SK-N-MC (cell line): ENCODE measurements at regions not wholly inside any gene's neighbourhood (a gene's known extent, or its start where the extent isn't known, plus 50 kb on each side); places are given as distances from the start of the nearest gene placed in this dataset.

Experiments
- EZH2 ChIP-seq: fragments of 200-600 bp; sonication (generic); IDR thresholded peaks from one replicate; pipeline ENCODE4 v1.6.1; 2017; ENCODE audit warnings: antibody characterized with exemption
- POLR2AphosphoS5 ChIP-seq: IDR thresholded peaks from 2 replicates; pipeline ENCODE4 v1.6.1; 2012; ENCODE audit warnings: mild to moderate bottlenecking, low read depth, low read length, borderline replicate concordance

- TF ChIP-seq POLR2AphosphoS5 (no peak), EZH2 (no peak)
Measured at GRCh38 chr7:10706875-10707493, 266.7 kb upstream of the PHF14 start.
